ENCODE measurements at regions not wholly inside any gene's neighbourhood (a gene's known extent, or its start where the extent isn't known, plus 50 kb on each side); places are given as distances from the start of the nearest gene placed in this dataset.

DNA sequence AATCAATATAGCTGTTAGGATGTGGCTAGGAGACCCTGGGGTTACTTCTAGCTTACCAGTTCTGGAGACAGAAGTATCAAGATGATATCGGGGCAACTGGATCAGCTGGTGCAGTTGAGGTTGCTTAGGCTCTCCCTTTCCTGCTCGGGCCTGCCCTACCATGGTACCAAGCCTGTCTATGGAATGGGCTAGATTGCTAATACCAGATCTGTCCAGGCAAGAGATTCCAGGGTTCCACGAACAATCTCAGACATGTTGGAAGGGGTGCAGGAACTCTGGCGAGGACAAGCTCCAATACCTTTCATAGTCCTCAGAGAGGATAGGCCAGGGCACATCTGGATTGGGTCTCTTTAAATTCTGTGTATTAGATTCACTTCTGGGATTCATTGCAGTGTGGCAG, 53.8 kb downstream of the ADM start:
- DNase-seq (ENCODE audit: low spot score): no peak

DNA sequence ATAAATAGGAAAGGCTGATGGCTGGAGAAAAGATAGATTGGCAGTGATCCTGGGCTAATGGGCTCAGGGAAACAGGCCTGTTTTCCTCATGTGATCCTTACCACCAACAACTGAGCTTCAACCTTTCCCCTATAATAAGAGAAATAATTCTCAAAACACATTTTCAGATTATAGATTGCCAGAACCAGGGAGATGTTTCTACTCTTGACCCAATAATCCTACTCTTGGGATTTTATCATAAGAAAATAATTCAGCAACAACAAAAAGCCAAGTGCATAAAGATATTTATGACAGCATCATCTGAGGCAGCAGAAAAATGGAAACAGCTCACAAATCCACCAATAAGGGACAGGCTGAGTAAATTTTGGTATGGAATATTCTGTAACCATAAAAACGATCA, 54.3 kb downstream of the ADM start:
- DNase-seq (ENCODE audit: low spot score): no peak

DNA sequence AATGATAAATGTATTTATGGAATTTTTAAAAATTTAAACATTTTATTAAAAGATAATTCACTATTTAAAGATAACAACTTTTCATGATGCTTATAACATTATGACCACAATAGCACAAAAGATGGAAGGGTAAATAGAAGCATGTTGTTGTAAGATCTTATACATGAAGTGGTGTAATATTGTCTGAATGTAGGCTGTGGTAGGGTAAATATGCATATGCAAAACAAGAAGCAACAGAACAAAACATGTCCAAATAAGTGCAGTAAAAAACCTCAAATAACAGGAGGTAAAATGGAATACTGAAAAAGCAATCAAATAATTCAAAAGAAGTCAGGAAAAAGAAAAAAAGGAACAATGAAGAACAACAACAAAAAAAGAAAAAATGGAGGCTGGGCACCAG, 56.0 kb downstream of the ADM start:
- DNase-seq (ENCODE audit: low spot score): no peak

DNA sequence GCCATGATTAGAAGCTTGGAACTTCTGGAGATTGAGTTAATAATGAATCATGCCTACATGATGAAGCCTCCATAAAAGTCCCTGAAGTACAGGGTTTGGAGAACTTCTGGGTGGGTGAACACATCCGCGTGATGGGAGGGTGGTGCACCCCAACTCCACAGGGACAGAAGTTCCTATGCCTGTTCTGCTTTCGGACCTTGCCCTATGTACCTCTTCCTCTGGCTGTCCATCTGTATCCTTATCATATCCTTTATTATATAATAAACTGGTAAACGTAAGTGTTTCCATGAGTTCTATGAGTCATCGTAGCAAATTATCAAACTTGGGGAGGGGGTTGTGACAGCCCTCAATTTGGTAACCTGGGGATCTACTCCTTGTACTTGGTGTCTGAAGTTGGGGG, 60.2 kb downstream of the ADM start:
- DNase-seq (ENCODE audit: low spot score): no peak

DNA sequence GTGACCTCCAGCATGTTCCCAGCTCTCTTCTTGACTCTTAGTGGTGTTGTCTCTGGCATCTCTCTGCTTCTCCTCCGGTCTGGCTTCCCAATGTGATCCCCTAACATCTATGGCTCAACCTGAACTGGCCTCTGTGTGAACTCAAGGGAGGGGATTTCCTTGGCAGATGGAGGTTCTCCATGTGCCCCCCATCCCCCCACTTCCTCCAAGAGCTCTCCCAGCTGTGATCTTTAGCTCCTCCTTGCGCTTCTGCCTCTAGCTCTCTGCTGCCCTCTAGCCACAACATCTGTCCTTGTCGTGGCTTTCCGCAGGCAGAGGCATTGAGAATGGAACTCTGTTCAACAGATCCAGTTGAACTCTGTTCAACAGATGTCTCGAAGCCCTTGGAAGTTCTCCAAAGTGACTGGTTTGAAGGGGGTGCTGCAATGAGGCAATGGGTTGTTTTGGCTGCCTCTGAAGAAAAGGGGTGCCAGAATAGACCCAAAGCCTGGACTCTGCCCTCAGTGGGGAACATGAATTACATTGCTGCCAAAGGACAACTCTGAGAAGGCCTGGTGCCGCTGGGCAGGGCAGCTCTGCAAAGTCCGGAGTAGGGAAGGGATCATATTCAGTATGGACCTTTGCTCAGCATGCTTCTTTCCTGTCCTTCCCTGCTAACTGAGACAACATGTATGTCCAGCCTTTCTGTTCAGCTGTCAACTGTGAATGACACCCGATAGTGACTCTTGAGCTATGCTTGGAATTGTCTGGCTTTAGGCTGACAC, 61.9 kb downstream of the ADM start:
- DNase-seq (ENCODE audit: low spot score): peak; percentile 84

DNA sequence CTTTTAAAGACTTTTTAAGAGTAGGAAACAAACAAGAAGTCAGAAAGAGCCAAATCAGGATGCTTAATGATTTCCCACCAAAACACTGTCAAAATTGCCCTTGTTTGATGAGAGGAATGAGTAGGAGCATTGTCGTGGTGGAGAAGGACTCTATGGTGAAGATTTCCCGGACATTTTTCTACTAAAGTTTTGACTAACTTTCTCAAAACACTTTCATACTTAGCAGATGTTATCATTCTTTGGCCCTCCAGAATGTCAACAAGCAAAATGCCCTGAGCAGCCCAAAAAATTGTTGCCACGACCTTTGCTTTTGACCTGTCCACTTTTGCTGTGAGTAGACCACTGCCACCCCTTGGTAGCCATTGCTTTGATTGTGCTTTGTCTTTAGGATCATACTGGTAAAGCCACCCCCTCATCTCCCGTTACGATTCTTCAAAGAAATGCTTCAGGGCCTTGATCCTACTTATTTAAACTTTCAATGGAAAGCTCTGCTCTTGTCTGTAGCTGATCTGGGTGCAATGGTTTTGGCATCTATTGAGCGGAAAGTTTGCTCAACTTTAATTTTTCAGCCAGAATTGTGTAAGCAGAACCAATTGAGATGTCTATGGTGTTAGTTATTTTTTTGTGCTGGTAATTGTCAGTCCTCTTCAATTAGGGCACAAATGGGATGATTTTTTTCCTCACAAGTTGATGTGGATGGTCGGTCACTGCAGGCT, 67.2 kb downstream of the ADM start:
- DNase-seq (ENCODE audit: low spot score): no peak

DNA sequence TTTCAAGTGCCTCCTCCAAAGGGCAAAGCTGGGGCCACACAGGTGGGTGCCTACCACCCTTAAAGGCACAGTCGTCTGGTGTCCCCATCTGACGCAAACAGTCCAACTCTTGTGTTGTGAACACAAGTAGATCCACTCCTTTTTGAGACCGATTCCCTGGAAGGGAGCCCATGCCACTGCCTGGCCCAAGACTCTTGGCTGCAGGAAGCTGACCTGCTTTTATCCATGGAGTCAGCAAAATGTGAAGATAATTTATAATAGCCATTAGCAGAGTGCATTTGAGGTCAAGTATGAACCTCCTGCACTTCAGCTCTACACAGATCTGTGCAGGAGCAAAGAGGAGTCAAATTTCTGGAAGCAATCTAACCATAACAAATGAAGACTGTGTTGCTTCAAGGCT, 68.5 kb downstream of the ADM start:
- no peak for DNase-seq (ENCODE audit: low spot score)

DNA sequence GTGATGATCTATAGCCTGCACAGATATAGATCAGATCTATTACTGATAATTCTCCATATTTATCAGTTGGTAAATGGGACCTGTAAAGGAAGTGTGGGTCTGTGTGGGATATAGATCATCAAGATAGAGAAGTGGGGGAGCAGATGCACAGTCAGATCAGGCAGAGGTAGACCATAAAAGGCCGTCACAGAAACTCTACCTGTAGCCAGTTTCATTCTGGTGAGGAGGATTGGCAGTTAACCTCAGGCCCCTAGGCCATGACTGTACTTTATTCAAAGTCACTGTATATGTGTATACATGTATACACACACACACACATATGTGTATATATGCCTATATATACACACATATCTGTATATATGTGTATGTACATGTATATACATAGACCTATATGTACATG, 69.1 kb downstream of the ADM start:
- no peak for DNase-seq (ENCODE audit: low spot score)

DNA sequence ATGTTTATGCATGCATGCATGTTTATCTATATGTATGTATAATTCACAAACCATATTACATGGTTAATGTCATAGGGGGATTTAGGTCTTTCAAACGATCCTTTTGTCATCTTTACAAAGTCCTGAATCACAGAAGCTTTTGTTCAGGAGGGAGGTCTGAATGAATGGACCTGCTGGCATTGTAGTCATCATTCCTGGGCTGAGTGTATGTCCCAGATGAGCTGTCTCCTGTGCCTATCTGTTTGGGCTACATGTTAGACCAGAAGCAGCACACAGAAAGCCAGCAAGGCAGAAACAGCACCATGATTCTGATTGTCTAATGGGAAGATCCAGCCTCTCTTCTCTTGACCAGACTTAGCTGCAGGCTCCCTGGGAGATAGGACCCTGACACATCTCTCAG, 69.5 kb downstream of the ADM start:
- no peak for DNase-seq (ENCODE audit: low spot score)

DNA sequence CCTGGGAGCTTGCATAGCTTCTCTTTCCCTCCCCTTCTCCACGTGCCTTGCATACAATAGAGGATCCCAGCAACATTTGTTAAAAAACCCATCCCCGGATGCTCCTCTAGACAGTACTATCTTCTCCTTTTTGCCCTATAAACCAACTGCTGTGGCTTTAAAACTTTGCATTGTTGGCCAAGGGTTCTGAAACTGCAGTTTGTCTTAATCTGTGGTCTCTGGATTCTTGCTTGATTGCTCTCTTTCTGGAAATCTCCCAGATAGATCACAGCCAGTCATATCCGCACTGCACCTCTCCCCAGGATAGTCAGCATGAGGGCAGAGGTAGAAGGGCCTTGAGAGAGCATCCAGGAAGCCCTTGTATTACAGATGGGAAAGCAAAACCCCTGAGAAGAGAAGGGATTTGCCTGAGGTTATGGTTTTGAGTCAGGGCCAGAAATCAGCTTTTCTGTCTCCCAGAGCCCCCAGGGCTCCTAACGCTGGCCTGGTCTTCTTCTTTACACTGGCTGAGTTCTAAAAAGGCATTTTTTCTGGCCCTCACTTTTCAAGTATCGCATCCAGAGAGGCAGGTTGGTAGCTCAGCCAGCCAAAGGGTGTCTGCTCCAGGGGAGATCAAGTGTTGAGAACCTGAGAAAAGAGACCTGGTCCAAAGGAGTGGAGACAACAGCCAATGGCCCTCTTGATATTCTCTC, 70.6 kb downstream of the ADM start:
- no peak for DNase-seq (ENCODE audit: low spot score)

DNA sequence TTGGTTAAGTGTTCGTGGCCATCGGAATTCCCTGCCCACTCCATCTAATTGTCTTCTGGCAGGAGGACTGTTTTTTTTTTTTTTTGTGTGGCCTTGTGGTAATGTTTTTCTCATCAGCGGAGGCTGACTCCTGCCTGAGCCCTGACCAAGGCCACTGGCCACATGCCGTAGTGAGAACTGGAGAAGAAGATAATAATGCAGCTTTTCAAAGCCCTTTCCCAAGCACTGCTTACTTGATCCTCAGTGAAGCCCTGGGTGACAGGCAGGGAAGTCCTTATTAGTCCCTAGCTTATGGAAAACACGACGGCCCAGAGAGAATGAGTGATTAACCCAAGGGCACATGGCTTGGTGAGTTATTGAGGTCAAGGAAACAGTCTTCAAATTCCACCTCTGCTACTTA, 71.2 kb downstream of the ADM start:
- no peak for DNase-seq (ENCODE audit: low spot score)

DNA sequence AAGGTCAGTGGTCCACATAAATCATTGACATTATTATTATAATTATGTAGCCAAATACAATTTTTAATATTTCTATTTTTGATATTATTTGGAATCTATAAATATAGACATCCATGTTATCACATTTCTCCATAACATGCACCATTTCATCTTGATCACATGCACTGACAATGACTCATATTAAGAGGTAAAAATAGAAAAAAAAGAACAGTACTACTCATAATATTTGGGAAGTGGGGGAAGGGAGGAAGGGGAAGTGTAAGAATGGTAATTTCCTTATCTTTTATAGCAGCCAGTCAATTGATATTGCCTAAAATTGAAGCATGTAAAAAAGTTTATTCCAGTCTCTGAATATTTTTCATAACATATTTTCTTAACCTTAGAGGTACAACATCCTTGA, 72.3 kb downstream of the ADM start:
- DNase-seq (ENCODE audit: low spot score): no peak

DNA sequence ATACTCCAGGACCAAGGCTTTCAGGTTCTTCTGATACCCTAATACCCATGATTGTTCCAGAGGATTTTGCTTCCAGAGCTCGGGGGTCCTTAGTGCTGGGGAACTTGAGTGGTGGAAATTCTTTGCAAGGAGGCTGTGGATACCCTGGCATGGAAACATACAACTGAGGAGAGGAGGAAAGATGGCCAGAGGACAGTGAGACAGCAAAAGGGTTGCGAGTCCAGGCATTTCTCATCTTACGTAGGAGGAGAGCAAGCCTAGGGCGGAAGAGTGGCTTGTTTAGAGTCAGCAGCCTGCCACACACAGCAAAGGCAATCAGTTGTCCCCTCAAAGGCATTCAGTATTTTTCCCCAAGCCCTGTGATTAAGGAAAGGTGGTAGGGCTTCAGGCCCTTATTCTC, 73.5 kb downstream of the ADM start:
- no peak for DNase-seq (ENCODE audit: low spot score)

DNA sequence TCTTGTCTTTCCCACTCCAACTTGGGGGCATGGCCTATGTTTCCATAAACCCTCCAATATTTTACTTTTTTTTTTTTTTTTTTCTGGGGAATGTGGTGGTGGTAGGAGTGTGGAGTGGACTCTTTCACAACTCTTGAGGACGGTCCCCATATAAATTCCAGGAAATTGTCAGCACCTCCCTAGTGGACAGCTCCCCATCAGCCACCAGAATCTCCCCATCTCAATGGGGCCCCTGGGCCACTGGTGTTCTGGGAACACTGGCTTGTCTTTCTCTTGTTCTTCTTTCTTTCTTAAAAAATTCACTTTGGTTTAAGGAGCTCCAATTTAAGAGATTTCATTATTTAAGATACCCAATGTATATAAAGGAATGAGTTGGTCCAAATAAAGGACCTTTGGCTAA, 74.1 kb downstream of the ADM start:
- peak; percentile 34 for DNase-seq (ENCODE audit: low spot score)

DNA sequence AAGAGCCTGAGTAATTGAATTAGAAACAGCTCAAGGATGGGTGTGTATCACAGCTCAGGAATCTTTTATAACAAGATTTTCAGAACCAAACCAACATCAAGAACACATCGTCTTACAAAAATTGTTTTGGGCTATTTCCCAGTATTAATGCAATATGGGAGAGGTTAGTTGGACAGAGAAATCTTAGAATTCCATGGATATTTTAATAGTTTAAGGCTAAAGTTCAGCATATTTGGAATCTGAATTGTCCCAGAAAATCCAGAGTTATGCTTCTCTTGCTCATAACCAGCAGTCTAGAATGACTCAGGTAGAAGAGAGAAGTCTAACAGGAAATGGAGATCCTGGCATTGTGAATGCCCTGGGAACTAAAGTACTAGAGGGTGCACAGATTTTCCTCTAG, 74.6 kb downstream of the ADM start:
- no peak for DNase-seq (ENCODE audit: low spot score)

DNA sequence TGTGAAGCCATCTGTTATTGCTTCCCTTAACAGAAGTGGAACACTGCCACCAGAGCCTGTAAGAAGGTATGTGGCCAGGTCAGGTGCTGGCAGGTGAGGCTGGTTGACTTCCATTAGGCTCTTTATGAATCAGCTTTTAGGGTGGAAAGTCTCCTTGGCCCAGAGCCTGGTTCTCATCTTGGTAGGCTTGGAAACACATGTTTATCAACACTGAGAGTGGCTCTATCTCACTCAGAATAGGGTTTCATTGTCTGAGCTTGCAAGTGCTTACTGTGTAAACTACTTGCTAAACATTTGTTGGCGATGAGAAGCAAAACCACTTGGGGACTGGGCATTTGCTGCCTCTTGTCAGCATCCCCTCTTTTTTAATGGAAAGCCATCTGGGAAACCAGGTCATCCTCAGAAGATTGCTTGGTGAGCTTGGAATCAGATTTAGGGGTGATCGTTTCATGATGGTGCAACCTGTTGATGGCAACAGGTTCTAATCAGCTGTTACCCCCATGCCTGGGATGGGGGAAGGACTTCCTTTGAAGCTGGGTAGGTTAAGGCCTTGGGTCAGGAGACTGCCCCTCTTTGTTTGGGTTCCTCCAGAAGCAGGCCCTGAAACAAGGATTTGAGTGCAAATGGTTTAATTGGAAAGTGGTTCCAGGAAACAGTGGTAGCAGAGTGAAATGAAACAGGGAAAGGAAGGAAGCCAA, 75.0 kb upstream of the AMPD3 start:
- no peak for DNase-seq (ENCODE audit: low spot score)

DNA sequence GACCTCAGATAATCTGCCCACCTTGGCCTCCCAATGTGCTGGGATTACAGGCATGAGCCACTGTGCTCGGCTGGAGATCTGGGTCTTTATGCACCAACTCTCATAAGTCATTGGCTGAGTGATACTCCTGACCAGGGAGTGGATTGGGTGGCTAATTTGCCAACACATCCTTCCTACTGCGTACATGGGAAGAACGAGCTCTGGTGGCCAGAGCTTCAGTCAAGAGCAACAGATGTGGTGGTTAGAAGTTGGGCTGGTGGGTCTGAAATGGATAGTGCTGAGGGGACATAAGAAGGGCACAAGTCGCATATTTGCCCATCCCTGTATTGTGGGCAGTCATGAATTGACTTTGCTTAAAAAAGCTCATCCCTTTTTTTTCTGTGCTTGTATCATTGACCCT, 74.1 kb upstream of the AMPD3 start:
- DNase-seq (ENCODE audit: low spot score): no peak

DNA sequence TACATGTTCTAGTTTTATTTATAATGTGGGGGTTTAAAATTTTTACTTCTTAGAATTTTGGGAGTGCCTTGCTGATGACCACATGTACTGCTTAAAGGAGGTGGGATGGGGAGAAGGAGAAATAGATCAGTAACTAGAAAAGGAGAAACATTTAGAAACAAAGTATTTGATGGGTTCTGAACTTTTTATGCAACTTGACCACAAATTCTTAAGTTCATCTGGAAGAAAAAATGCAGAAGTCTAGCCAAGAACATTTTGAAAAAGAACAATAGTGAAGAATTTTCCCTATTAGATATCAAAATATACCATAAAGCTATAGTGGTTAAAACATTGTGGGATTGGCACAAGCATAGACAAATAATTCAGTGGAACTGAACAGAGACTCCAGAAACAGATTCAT, 73.3 kb upstream of the AMPD3 start:
- DNase-seq (ENCODE audit: low spot score): no peak

DNA sequence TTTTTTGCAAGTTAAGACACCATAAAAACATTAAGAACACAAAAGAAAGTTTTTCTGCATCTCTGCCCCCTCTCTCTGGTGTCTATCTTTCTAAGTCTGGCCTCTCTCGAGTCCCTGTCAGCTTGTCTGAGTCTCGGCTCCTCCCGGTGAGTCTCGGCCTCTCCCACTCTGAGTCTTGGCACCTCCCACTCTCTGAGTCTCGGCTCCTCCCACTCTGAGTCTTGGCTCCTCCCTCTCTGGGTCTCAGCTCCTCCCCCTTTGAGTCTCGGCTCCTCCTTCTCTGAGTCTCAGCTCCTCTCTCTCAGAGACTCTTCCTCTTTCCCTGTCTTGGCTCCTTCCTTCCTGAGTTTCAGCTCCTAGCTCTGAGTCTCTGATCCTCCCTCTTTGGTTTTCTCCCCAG, 72.5 kb upstream of the AMPD3 start:
- no peak for DNase-seq (ENCODE audit: low spot score)

DNA sequence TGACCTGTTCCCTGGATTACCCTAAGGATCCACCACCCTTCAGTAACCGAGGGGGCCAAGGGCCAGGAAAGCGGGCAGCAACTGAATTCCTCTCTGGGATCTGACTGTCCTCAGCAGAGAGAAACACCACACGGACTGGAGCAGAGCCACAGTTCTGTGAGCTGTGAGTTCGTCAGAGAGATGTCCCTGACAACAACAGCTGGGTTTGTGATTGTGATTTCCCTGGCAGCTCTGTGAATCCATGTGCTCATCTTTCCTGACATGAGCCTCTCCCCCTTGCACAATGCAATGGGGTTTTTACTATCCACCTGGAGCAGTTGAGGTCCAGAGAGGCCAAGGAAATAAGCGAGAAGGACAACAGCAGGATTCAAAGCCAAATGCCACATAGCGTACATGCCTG, 69.4 kb upstream of the AMPD3 start:
- DNase-seq (ENCODE audit: low spot score): no peak

DNA sequence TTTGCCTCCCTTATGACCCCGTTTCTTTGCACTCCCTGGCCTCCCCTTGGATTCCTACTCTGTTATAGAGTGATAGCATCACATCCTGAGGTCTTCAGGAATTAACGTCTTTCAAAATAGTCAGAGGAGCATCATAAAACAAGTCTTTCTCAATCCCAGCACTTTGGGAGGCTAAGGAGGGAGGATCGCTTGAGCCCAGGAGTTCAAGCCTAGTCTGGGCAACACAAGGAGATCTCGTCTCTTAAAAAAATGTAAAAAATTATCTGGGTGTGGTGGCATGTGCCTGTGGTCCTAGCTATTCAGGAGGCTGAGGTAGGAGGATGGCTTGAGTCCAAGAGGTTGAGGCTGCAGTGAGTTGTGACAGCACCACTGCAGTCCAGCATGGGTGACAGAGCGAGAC, 68.7 kb upstream of the AMPD3 start:
- no peak for DNase-seq (ENCODE audit: low spot score)

DNA sequence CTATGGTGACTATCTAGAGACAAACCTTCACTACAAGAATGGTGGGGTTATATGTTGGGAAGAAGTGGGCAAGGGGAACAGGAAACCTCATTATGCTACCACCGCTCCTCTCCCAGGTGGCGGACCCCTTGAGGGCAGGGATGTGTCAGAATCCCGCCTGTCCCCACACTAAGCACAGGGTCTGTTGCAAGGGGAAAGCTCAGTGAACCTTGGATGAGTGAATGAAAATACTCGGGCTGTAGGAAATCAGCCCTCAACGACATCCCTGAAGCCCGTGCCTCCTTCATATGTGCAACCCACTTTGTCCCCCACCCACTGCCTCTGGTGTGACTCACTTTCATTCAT, 68.2 kb upstream of the AMPD3 start:
- DNase-seq (ENCODE audit: low spot score): no peak

All from COLO829 (cell line).